GM18502 (cell line): ENCODE measurements at regions not wholly inside any gene's neighbourhood (a gene's known extent, or its start where the extent isn't known, plus 50 kb on each side); places are given as distances from the start of the nearest gene placed in this dataset.

Experiments
- ATAC-seq: cut with Tn5 transposase; IDR thresholded peaks from one replicate; pipeline ENCODE4 v1.9.1; 2021; ENCODE audit warnings: mild to moderate bottlenecking; ENCODE audit not compliant: unreplicated experiment, poor library complexity

- no peak for ATAC-seq
These were observed 267.3 kb upstream of the HAND2 start for GRCh38 chr4:173797296-173797695.

- no peak for ATAC-seq
These were observed 264.6 kb upstream of the HAND2 start for GRCh38 chr4:173794662-173795061.

- ATAC-seq = no peak
These were observed 264.0 kb upstream of the HAND2 start for GRCh38 chr4:173793937-173794510.

GRCh38 chr4:173782660-173783059 is 252.6 kb upstream of the HAND2 start:
- ATAC-seq = no peak

GRCh38 chr4:173777921-173778320 is 247.9 kb upstream of the HAND2 start:
- no peak for ATAC-seq

- ATAC-seq = no peak
These were observed 247.4 kb upstream of the HAND2 start for GRCh38 chr4:173777421-173777820.

- no peak for ATAC-seq
These were observed 239.5 kb upstream of the HAND2 start for GRCh38 chr4:173769568-173769967.

GRCh38 chr4:173767650-173768049 is 237.6 kb upstream of the HAND2 start:
- no peak for ATAC-seq

- no peak for ATAC-seq
These were observed 236.2 kb upstream of the HAND2 start for GRCh38 chr4:173766171-173766600.

GRCh38 chr4:173765751-173766150 is 235.7 kb upstream of the HAND2 start:
- ATAC-seq = no peak

- no peak for ATAC-seq
These were observed 233.4 kb upstream of the HAND2 start for GRCh38 chr4:173763389-173763788.

GRCh38 chr4:173761938-173762337 is 231.9 kb upstream of the HAND2 start:
- ATAC-seq = no peak

GRCh38 chr4:173761236-173761635 is 231.2 kb upstream of the HAND2 start:
- no peak for ATAC-seq

GRCh38 chr4:173758132-173758531 is 228.1 kb upstream of the HAND2 start:
- no peak for ATAC-seq

GRCh38 chr4:173753408-173753807 is 223.4 kb upstream of the HAND2 start:
- ATAC-seq = no peak

GRCh38 chr4:173752610-173753230 is 222.7 kb upstream of the HAND2 start:
- no peak for ATAC-seq

- no peak for ATAC-seq
These were observed 218.3 kb upstream of the HAND2 start for GRCh38 chr4:173748353-173748752.

- no peak for ATAC-seq
These were observed 217.7 kb upstream of the HAND2 start for GRCh38 chr4:173747537-173748257.

GRCh38 chr4:173746424-173746823 is 216.4 kb upstream of the HAND2 start:
- ATAC-seq = no peak

GRCh38 chr4:173745765-173746164 is 215.7 kb upstream of the HAND2 start:
- no peak for ATAC-seq

GRCh38 chr4:173736840-173737239 is 206.8 kb upstream of the HAND2 start:
- ATAC-seq = no peak

- ATAC-seq = no peak
These were observed 205.6 kb upstream of the HAND2 start for GRCh38 chr4:173735585-173735984.
